B cell (primary cell): ENCODE measurements at regions not wholly inside any gene's neighbourhood (a gene's known extent, or its start where the extent isn't known, plus 50 kb on each side); places are given as distances from the start of the nearest gene placed in this dataset.

Experiments used
- EZH2 ChIP-seq: IDR thresholded peaks from 2 replicates; pipeline ENCODE4 v1.6.1; 2012; ENCODE audit warnings: borderline replicate concordance, low read depth, mild to moderate bottlenecking, moderate library complexity, low read length; ENCODE audit not compliant: insufficient read depth, poor library complexity, severe bottlenecking
- TF ChIP-seq, protein P1 (sequence below): fragments of 200-600 bp; IDR thresholded peaks from one replicate; pipeline ENCODE4 v1.8.0; 2022; ENCODE audit warnings: antibody characterized with exemption, mild to moderate bottlenecking

GRCh38 chr3:8173892-8174291 lies 327.7 kb upstream of the LMCD1 start:
- TF ChIP-seq, protein P1, sequence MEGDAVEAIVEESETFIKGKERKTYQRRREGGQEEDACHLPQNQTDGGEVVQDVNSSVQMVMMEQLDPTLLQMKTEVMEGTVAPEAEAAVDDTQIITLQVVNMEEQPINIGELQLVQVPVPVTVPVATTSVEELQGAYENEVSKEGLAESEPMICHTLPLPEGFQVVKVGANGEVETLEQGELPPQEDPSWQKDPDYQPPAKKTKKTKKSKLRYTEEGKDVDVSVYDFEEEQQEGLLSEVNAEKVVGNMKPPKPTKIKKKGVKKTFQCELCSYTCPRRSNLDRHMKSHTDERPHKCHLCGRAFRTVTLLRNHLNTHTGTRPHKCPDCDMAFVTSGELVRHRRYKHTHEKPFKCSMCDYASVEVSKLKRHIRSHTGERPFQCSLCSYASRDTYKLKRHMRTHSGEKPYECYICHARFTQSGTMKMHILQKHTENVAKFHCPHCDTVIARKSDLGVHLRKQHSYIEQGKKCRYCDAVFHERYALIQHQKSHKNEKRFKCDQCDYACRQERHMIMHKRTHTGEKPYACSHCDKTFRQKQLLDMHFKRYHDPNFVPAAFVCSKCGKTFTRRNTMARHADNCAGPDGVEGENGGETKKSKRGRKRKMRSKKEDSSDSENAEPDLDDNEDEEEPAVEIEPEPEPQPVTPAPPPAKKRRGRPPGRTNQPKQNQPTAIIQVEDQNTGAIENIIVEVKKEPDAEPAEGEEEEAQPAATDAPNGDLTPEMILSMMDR, result no peak
- no peak for TF ChIP-seq EZH2
